Spleen (tissue), 7 donors: ENCODE measurements at regions not wholly inside any gene's neighbourhood (a gene's known extent, or its start where the extent isn't known, plus 50 kb on each side); places are given as distances from the start of the nearest gene placed in this dataset.

Experiments used
- POLR2A ChIP-seq, 3 donors: fragments of 450-650 bp; IDR thresholded peaks; one replicate each; pipeline ENCODE4 v1.5.1; 2017; ENCODE audit warnings: antibody characterized with exemption in 3 of 3, mild to moderate bottlenecking in 1 of 3
- POLR2AphosphoS5 ChIP-seq, 3 donors: sonication (generic); formaldehyde crosslinking; IDR thresholded peaks; one replicate each; pipeline ENCODE4 v1.5.1; 2017; ENCODE audit warnings: antibody characterized with exemption in 3 of 3
- TF ChIP-seq, protein P1 (sequence below), 11 experiments: fragments of 200-600 bp in 7 of 11; fragments of 450-650 bp in 4 of 11; sonication (generic) in 4 of 11; IDR thresholded peaks in 8 of 11; conservative IDR thresholded peaks in 3 of 11; 1 replicate in 7 of 11; 2 replicates in 4 of 11; pipeline versions ENCODE4 v1.4.0 to v1.8.0; 2016 to 2021; ENCODE audit warnings: antibody characterized with exemption in 11 of 11, inconsistent platforms in 4 of 11, mild to moderate bottlenecking in 1 of 11
- donor health status: DM: no; HTN: no; CAD: no; lungs with moderate emphysema.
- donor health status: DM: no; HTN: no; CAD: no.
- donor health status: DM: no; HTN: no; CAD: no.

- TF ChIP-seq POLR2A (IDR thresholded peaks at IDR 0.05) (no peak), POLR2AphosphoS5 (IDR thresholded peaks at IDR 0.05) (no peak)
- TF ChIP-seq, protein P1, sequence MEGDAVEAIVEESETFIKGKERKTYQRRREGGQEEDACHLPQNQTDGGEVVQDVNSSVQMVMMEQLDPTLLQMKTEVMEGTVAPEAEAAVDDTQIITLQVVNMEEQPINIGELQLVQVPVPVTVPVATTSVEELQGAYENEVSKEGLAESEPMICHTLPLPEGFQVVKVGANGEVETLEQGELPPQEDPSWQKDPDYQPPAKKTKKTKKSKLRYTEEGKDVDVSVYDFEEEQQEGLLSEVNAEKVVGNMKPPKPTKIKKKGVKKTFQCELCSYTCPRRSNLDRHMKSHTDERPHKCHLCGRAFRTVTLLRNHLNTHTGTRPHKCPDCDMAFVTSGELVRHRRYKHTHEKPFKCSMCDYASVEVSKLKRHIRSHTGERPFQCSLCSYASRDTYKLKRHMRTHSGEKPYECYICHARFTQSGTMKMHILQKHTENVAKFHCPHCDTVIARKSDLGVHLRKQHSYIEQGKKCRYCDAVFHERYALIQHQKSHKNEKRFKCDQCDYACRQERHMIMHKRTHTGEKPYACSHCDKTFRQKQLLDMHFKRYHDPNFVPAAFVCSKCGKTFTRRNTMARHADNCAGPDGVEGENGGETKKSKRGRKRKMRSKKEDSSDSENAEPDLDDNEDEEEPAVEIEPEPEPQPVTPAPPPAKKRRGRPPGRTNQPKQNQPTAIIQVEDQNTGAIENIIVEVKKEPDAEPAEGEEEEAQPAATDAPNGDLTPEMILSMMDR (IDR thresholded peaks at IDR 0.05 in 8 of 11, conservative IDR thresholded peaks at IDR 0.05 in 3 of 11), result no peak
Measured at GRCh38 chr11:80900265-80900664, 1459.4 kb upstream of the TENM4 start.
